Caco-2 (cell line): ENCODE measurements at regions not wholly inside any gene's neighbourhood (a gene's known extent, or its start where the extent isn't known, plus 50 kb on each side); places are given as distances from the start of the nearest gene placed in this dataset.

Experiments used
- BruUV-seq: library from RNA; stranded (reverse); fragments of 400-500 nt; replicated peaks from 2 replicates; lab custom pipeline; 2021; lab: Mats Ljungman, UMichigan
- CTCF ChIA-PET: fragments of 300-600 bp; sonication (Branson Sonifier 250); formaldehyde crosslinking; loops from one replicate; lab custom pipeline; 2022; ENCODE audit warnings: antibody characterized with exemption; lab: Charles Lee
- POLR2A ChIA-PET: fragments of 300-600 bp; sonication (Branson Sonifier 250); formaldehyde crosslinking; loops from one replicate; lab custom pipeline; 2022; ENCODE audit warnings: antibody characterized with exemption; lab: Charles Lee
- DNase-seq, 2 experiments: peaks; one replicate each; pipeline versions ENCODE4 v3.0.0 to v3.0.0-alpha.2; 2020 to 2022
- H3K27me3 ChIP-seq: replicated peaks from 2 replicates; pipeline ENCODE4 v1.6.0; 2011; ENCODE audit warnings: low read length; ENCODE audit not compliant: control insufficient read depth, insufficient read depth
- H3K36me3 ChIP-seq: 2 replicates; pipeline ENCODE4 v1.5.1; 2011; ENCODE audit warnings: low read length; ENCODE audit not compliant: control insufficient read depth, insufficient read depth
- H3K4me1 ChIP-seq: fragments of 250-450 bp; sonication (Bioruptor Pico); 2 replicates; pipeline ENCODE4 v1.5.1; 2020; ENCODE audit warnings: mild to moderate bottlenecking
- H3K4me3 ChIP-seq: 2 replicates; pipeline ENCODE4 v1.5.1; 2011; ENCODE audit warnings: low read depth, mild to moderate bottlenecking, control low read depth, low read length
- H3K9me3 ChIP-seq: fragments of 250-450 bp; sonication (Bioruptor Pico); 2 replicates; pipeline ENCODE4 v1.5.1; 2020; ENCODE audit warnings: mild to moderate bottlenecking, moderate library complexity
- H3K27ac Mint-ChIP-seq: one replicate; pipeline ENCODE4 v1.8.0; 2022; ENCODE audit warnings: mixed read lengths; ENCODE audit not compliant: unreplicated experiment
- H3K27me3 Mint-ChIP-seq: one replicate; pipeline ENCODE4 v1.8.0; 2022; ENCODE audit warnings: mixed read lengths; ENCODE audit not compliant: insufficient read depth, unreplicated experiment
- H3K36me3 Mint-ChIP-seq: one replicate; pipeline ENCODE4 v1.8.0; 2022; ENCODE audit warnings: mild to moderate bottlenecking, mixed read lengths; ENCODE audit not compliant: insufficient read depth, unreplicated experiment
- H3K4me1 Mint-ChIP-seq: one replicate; pipeline ENCODE4 v1.8.0; 2022; ENCODE audit warnings: low read depth, mixed read lengths; ENCODE audit not compliant: unreplicated experiment
- H3K4me3 Mint-ChIP-seq: one replicate; pipeline ENCODE4 v1.8.0; 2022; ENCODE audit warnings: mild to moderate bottlenecking, moderate library complexity, mixed read lengths; ENCODE audit not compliant: unreplicated experiment
- H3K9me3 Mint-ChIP-seq: one replicate; pipeline ENCODE4 v1.8.0; 2022; ENCODE audit warnings: mixed read lengths; ENCODE audit not compliant: unreplicated experiment
- CTCF ChIP-seq, 2 experiments: fragments of 200-600 bp in 1 of 2; IDR thresholded peaks; 1 replicate in 1 of 2; 2 replicates in 1 of 2; pipeline versions ENCODE4 v1.5.1 to v1.8.0; 2011 to 2022; ENCODE audit warnings: antibody characterized with exemption in 1 of 2, control low read depth in 1 of 2, inconsistent platforms in 1 of 2, low read depth in 1 of 2, low read length in 1 of 2, mild to moderate bottlenecking in 1 of 2, moderate library complexity in 1 of 2; ENCODE audit not compliant: insufficient read depth in 1 of 2, severe bottlenecking in 1 of 2, unreplicated experiment in 1 of 2
- intact Hi-C: fragments of 100-400 bp; cut with micrococcal nuclease; formaldehyde crosslinking; loops from one replicate; pipeline ENCODE4 v1.10.0; 2022; ENCODE audit not compliant: unreplicated experiment

DNA sequence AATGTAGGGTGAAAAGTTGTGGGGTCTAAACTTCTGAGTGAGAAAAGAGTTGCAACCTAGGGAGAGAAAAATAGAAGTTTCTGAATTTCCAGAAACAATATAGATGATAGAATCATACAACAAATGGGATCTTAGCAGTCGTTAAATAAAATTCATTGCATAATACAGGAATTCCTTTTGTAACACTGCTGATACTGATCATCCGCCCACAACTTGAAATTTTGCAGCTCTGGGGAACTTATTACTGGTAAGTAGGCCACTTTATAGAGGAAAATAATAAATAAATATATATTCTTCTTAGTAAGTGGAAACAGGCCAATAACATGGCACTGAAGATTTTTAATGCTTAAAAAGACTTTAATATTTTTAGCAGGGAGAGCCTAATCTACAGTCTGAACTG, 81.9 kb upstream of the SMIM30 start:
- no peak overlapping the region for H3K4me3 ChIP-seq
- no peaks in the 10 kb centered on the region for H3K36me3 ChIP-seq
- H3K4me1 Mint-ChIP-seq = no peaks in the 10 kb centered on the region
- H3K9me3 ChIP-seq = no peaks in the 10 kb centered on the region
- H3K36me3 Mint-ChIP-seq = no peaks in the 10 kb centered on the region
- TF ChIP-seq CTCF (IDR thresholded peaks at IDR 0.05; ENCODE audit: insufficient read depth in 1 of 2, low read depth in 1 of 2, low read length in 1 of 2, severe bottlenecking in 1 of 2, unreplicated experiment in 1 of 2) = no peak
- no peaks in the 10 kb centered on the region for H3K9me3 Mint-ChIP-seq
- H3K4me1 ChIP-seq = no peaks in the 10 kb centered on the region
- BruUV-seq = no TSS peak
- ChIA-PET CTCF (no interaction called here), POLR2A (no interaction called here)
- H3K27me3 ChIP-seq = no peaks in the 10 kb centered on the region
- peaks cover 6% of the 10 kb centered on the region for H3K27me3 Mint-ChIP-seq
- H3K27ac Mint-ChIP-seq = no peak overlapping the region
- intact Hi-C loops = no loop called here
- DNase-seq = no peak
- no peak overlapping the region for H3K4me3 Mint-ChIP-seq

- Mint-ChIP-seq H3K27me3 (peaks cover 6% of the 10 kb centered on the region), H3K4me3 (no peak overlapping the region), H3K36me3 (no peaks in the 10 kb centered on the region), H3K4me1 (no peaks in the 10 kb centered on the region), H3K27ac (no peak overlapping the region), H3K9me3 (no peaks in the 10 kb centered on the region)
- ChIA-PET POLR2A (no interaction called here), CTCF (interaction anchor here (0.6 kb wide), 1 partner anchor 1508 kb away, joined by 4 read pairs; no protein-coding TSS in a partner anchor)
- TF ChIP-seq CTCF (IDR thresholded peaks at IDR 0.05; ENCODE audit: insufficient read depth in 1 of 2, low read depth in 1 of 2, low read length in 1 of 2, severe bottlenecking in 1 of 2, unreplicated experiment in 1 of 2) = no peak
- H3K27me3 ChIP-seq = no peaks in the 10 kb centered on the region
- H3K36me3 ChIP-seq = no peaks in the 10 kb centered on the region
- no peak for DNase-seq
- no peaks in the 10 kb centered on the region for H3K9me3 ChIP-seq
- H3K4me3 ChIP-seq = no peak overlapping the region
- no peaks in the 10 kb centered on the region for H3K4me1 ChIP-seq
- intact Hi-C loops = no loop called here
- BruUV-seq = no TSS peak
Observed at GRCh38 chr7:113199841-113200240, 81.5 kb upstream of the SMIM30 start.

DNA sequence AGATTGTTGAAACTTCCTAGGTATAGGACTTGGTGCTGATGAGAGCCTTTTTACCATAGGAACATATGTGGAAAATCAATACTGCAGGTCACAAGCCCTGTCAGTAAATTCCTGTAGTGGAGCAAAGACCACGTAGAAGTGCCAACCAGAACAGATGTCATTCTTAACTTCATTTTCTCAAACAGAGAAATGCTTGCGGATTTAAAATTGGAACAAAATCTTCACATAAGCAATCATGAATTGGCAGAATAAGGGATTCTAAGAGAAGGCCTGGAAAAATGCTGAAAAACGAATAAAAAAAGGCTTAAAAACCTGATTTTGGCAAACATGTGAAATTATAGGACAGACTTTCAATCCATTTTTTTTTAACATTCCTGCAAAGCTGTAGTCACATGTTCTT, 80.8 kb upstream of the SMIM30 start:
- ChIA-PET POLR2A (no interaction called here), CTCF (no interaction called here)
- no peaks in the 10 kb centered on the region for H3K27me3 ChIP-seq
- no peaks in the 10 kb centered on the region for H3K9me3 Mint-ChIP-seq
- DNase-seq = no peak
- H3K4me3 ChIP-seq = no peak overlapping the region
- H3K36me3 ChIP-seq = no peaks in the 10 kb centered on the region
- no peak for TF ChIP-seq CTCF (IDR thresholded peaks at IDR 0.05; ENCODE audit: insufficient read depth in 1 of 2, low read depth in 1 of 2, low read length in 1 of 2, severe bottlenecking in 1 of 2, unreplicated experiment in 1 of 2)
- no peaks in the 10 kb centered on the region for H3K9me3 ChIP-seq
- H3K4me1 ChIP-seq = no peaks in the 10 kb centered on the region
- intact Hi-C loops = no loop called here
- H3K27me3 Mint-ChIP-seq = peaks cover 6% of the 10 kb centered on the region
- H3K4me1 Mint-ChIP-seq = no peaks in the 10 kb centered on the region
- no peaks in the 10 kb centered on the region for H3K36me3 Mint-ChIP-seq
- H3K27ac Mint-ChIP-seq = no peak overlapping the region
- H3K4me3 Mint-ChIP-seq = no peak overlapping the region
- BruUV-seq = no TSS peak
